Kidney (tissue), 13 donors: ENCODE measurements at regions not wholly inside any gene's neighbourhood (a gene's known extent, or its start where the extent isn't known, plus 50 kb on each side); places are given as distances from the start of the nearest gene placed in this dataset.

Experiments
- DNase-seq, 5 donors: peaks; one replicate each; pipeline ENCODE4 v3.0.0-alpha.2; 2013 to 2020
- FAIRE-seq: peaks from 2 replicates; lab custom pipeline; 2012; peaks lifted over from hg19 to GRCh38; lab: Jason Lieb, UNC
- H3K27ac ChIP-seq, 2 donors: one replicate each; pipeline ENCODE4 v1.7.0; 2013; ENCODE audit warnings: low read depth in 2 of 2, low read length in 2 of 2, inconsistent platforms in 1 of 2
- H3K27me3 ChIP-seq: one replicate; pipeline ENCODE4 v1.7.1; 2013; ENCODE audit warnings: low read length, inconsistent platforms; ENCODE audit not compliant: control insufficient read depth, insufficient read depth
- H3K36me3 ChIP-seq, 3 donors: one replicate each; pipeline versions ENCODE4 v1.7.0 to v1.7.1; 2013; ENCODE audit warnings: low read length in 3 of 3, control low read depth in 1 of 3, inconsistent platforms in 1 of 3; ENCODE audit not compliant: insufficient read depth in 3 of 3, control insufficient read depth in 2 of 3
- H3K4me1 ChIP-seq, 3 donors: one replicate each; pipeline versions ENCODE4 v1.7.0 to v1.7.1; 2013; ENCODE audit warnings: low read length in 3 of 3, inconsistent platforms in 1 of 3, low read depth in 1 of 3; ENCODE audit not compliant: control insufficient read depth in 2 of 3, insufficient read depth in 2 of 3
- H3K4me3 ChIP-seq, 3 donors: one replicate each; pipeline versions ENCODE4 v1.7.0 to v1.8.1; 2013; ENCODE audit warnings: low read length in 3 of 3, control low read depth in 1 of 3, inconsistent platforms in 1 of 3
- H3K9ac ChIP-seq, 3 donors: one replicate each; pipeline versions ENCODE4 v1.7.0 to v1.7.1; 2013; ENCODE audit warnings: low read length in 3 of 3, control low read depth in 1 of 3, inconsistent platforms in 1 of 3
- H3K9me3 ChIP-seq, 3 donors: one replicate each; pipeline versions ENCODE4 v1.7.0 to v1.7.1; 2013; ENCODE audit warnings: low read length in 3 of 3, control low read depth in 1 of 3, inconsistent platforms in 1 of 3; ENCODE audit not compliant: control insufficient read depth in 2 of 3, insufficient read depth in 1 of 3
- intact Hi-C: fragments of 100-400 bp; cut with DNase I; formaldehyde crosslinking; loops from one replicate; pipeline ENCODE4 v1.11.1; 2022
- TF ChIP-seq, protein P1 (sequence below): IDR thresholded peaks from 3 replicates; pipeline ENCODE4 v1.5.1; 2012; ENCODE audit warnings: mild to moderate bottlenecking, moderate library complexity, borderline replicate concordance; ENCODE audit not compliant: insufficient read depth; ENCODE audit errors: extremely low read depth
- donor health status: control.
- donor health status: control.
- donor health status: control.
- donor health status: control.
- donor health status: control.
- donor health status: DM: yes; HTN: yes; CAD: no.
- donor health status: Normal renal cell carcinoma (clear cell type).

DNA sequence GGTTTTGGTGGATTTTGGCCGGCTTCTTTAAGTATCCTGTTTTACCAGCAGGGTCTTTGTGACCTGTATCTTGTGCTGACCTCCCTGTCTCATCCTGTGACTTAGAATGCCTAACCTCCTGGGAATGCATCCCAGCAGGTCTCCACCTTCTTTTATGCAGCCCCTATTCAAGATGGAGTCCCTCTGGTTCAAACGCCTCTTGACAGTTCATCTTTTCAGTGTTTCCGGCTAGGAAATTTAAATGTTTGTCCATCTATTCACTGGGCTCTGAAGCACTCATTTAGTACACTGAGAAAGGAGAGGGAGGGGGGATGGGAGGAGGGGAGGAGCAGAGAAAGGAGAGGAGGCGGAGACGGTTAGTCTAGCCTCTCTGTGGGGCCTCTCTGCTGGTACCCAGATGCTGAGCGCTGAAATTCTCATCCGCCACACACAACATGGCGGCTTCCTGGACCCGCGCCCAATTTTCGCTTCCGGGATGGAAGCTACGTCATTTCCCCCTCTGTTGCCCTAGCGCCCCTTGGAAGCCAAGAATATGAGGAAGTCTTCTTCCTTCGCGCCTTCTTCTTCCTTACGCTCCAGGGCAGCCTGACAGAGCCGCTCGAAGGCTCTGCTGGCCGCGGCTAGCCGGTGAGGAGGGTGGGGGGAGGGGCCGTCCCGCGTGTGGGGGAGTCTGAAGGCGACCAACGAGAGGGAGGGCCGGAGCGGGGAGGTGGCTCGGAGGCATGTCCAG lies 69.0 kb upstream of the SYT13 start:
- H3K9ac ChIP-seq, result peak overlapping the region in 1 of 3 donors; percentile 60
- H3K27ac ChIP-seq, result no peak overlapping the region
- TF ChIP-seq, protein P1, sequence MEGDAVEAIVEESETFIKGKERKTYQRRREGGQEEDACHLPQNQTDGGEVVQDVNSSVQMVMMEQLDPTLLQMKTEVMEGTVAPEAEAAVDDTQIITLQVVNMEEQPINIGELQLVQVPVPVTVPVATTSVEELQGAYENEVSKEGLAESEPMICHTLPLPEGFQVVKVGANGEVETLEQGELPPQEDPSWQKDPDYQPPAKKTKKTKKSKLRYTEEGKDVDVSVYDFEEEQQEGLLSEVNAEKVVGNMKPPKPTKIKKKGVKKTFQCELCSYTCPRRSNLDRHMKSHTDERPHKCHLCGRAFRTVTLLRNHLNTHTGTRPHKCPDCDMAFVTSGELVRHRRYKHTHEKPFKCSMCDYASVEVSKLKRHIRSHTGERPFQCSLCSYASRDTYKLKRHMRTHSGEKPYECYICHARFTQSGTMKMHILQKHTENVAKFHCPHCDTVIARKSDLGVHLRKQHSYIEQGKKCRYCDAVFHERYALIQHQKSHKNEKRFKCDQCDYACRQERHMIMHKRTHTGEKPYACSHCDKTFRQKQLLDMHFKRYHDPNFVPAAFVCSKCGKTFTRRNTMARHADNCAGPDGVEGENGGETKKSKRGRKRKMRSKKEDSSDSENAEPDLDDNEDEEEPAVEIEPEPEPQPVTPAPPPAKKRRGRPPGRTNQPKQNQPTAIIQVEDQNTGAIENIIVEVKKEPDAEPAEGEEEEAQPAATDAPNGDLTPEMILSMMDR, result no peak
- peak overlapping the region; percentile 64 to 84 (median 82) for H3K4me3 ChIP-seq
- peaks cover 0 to 2% (median 0%) of the 10 kb centered on the region in 3 donors for H3K4me1 ChIP-seq
- DNase-seq (peak; percentile 93 to 97 (median 95)), FAIRE-seq (no peak)
- no peaks in the 10 kb centered on the region for H3K27me3 ChIP-seq
- no peaks in the 10 kb centered on the region for H3K36me3 ChIP-seq
- H3K9me3 ChIP-seq, result no peaks in the 10 kb centered on the region
- intact Hi-C loops, result no loop called here

DNA sequence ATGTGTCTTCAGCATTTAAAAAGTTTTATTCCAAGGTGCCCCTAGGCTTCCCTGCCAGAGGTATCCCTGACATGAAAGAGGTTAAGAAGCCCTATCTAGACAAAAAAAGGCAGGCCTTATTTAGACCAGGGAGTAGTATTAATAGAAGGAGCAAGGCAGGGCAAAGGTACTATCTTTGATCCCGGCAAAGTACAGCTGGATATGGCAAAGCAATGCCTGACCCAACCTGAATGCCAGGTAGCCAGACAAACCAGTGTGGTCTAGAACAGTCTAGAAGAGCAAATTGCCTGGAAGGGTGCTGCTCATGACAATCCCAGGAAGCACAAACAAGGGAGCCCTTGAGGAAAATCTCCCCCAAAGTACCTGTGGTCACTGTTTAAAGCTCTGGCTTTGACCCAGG lies 62.6 kb upstream of the SYT13 start:
- no peak overlapping the region for H3K4me3 ChIP-seq
- intact Hi-C loops, result no loop called here
- no peak overlapping the region for H3K27ac ChIP-seq
- no peaks in the 10 kb centered on the region for H3K36me3 ChIP-seq
- no peak for DNase-seq
- no peaks in the 10 kb centered on the region for H3K4me1 ChIP-seq
- TF ChIP-seq, protein P1, result no peak
- no peak for FAIRE-seq
- H3K9ac ChIP-seq, result no peak overlapping the region
- H3K27me3 ChIP-seq, result no peaks in the 10 kb centered on the region
- no peaks in the 10 kb centered on the region for H3K9me3 ChIP-seq

DNA sequence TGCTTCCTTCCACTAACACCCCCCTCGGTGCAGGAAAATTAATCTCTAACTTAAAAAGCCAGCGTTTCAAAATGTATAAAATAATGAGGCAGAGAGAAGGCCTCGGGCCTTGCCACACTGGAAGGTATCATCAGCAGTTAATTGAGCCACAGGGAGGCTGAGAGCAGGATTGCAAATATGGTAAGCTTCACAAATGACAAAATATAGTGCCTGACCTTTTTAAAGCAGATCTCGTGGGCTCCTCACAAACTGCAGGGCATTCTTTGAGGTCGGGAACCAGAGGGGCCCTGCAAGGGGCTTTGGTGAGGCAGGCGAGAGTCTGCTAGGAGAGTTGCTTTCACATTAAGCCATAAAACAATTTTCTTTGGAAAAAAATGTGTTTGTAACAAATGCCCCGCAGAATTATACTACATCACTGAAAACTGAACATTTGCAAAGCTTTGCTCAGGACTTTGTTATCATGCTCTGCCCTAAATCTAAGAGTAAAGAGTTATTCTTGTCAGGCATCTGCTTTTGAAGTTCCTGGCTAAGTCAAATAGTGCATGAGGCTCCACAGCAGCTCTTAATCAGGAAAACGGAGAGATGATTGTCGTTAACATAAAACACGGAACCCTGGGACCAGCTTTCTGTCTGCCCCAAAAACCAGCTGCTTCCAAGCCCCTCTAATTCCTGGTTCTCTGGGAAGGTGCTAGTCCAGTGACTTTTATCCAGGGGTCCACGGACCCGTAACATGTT lies 61.4 kb upstream of the SYT13 start:
- H3K9me3 ChIP-seq, result no peaks in the 10 kb centered on the region
- no peaks in the 10 kb centered on the region for H3K4me1 ChIP-seq
- FAIRE-seq, result no peak

More for the DNA sequence above, 61.4 kb upstream of the SYT13 start:
- TF ChIP-seq, protein P1, result no peak
- Histone ChIP-seq H3K9ac (no peak overlapping the region), H3K27me3 (no peaks in the 10 kb centered on the region), H3K4me3 (no peak overlapping the region), H3K27ac (no peak overlapping the region), H3K36me3 (no peaks in the 10 kb centered on the region)
- intact Hi-C loops, result no loop called here
- peak in 4 of 5 donors; percentile 43 to 70 (median 60) for DNase-seq
